GM10266 (cell line): ENCODE measurements at regions not wholly inside any gene's neighbourhood (a gene's known extent, or its start where the extent isn't known, plus 50 kb on each side); places are given as distances from the start of the nearest gene placed in this dataset.

ENCODE experiments used
- DNase-seq: peaks from one replicate; pipeline ENCODE4 v3.0.0; 2012; ENCODE audit errors: extremely low spot score
- TF ChIP-seq, protein P1 (sequence below): IDR thresholded peaks from 2 replicates; pipeline ENCODE4 v1.5.1; 2012; ENCODE audit warnings: mild to moderate bottlenecking, low read depth; ENCODE audit not compliant: control insufficient read depth, insufficient read depth; ENCODE audit errors: missing control alignments

DNA sequence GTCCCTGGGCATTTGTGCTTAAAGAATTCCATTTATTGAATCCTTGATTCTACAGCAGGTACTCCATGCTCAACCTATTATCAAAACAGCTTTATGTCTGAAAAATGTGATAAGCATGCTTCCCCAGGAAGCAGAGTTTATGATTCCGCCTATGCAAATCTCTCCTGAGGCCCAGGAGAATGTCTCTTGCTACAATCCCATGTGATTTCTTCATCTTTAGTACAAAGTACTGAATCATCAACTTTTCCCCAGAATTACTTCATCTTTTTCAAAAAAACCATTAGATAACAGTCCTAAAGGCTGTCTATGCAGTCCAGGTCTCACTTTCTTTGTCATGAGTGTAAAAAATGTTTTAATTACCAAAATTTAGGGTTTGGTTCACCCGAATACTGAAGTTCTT lies 130.2 kb upstream of the ADAMTSL1 start:
- DNase-seq: no peak
- TF ChIP-seq, protein P1, sequence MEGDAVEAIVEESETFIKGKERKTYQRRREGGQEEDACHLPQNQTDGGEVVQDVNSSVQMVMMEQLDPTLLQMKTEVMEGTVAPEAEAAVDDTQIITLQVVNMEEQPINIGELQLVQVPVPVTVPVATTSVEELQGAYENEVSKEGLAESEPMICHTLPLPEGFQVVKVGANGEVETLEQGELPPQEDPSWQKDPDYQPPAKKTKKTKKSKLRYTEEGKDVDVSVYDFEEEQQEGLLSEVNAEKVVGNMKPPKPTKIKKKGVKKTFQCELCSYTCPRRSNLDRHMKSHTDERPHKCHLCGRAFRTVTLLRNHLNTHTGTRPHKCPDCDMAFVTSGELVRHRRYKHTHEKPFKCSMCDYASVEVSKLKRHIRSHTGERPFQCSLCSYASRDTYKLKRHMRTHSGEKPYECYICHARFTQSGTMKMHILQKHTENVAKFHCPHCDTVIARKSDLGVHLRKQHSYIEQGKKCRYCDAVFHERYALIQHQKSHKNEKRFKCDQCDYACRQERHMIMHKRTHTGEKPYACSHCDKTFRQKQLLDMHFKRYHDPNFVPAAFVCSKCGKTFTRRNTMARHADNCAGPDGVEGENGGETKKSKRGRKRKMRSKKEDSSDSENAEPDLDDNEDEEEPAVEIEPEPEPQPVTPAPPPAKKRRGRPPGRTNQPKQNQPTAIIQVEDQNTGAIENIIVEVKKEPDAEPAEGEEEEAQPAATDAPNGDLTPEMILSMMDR: no peak

GRCh38 chr9:18346745-18347144 lies 127.2 kb upstream of the ADAMTSL1 start:
- no peak for DNase-seq

GRCh38 chr9:18347386-18348082 lies 126.4 kb upstream of the ADAMTSL1 start:
- TF ChIP-seq, protein P1: no peak
- DNase-seq: no peak

More at GRCh38 chr9:18346745-18347144, 127.2 kb upstream of the ADAMTSL1 start:
- TF ChIP-seq, protein P1: no peak

DNA sequence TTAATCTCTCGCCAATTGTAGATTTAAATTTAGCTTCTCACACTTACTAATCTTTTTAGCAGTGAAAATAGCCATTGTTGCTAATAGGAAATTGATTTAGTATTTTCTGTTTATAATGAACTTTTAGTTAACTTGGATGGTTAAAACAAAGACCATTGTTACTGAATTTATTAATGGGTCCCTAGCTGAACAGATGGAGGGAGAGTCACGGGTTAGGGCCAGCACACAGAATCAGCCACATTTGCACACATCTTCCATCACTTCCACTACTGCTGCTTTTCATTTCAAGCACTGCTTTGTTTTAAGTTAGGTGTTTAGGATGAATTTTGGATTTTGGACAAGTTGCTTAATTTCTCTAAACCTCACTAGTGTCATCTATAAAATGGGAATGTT lies 125.9 kb upstream of the ADAMTSL1 start:
- TF ChIP-seq, protein P1: no peak
- no peak for DNase-seq

GRCh38 chr9:18349530-18349929 lies 124.4 kb upstream of the ADAMTSL1 start:
- TF ChIP-seq, protein P1: no peak

DNA sequence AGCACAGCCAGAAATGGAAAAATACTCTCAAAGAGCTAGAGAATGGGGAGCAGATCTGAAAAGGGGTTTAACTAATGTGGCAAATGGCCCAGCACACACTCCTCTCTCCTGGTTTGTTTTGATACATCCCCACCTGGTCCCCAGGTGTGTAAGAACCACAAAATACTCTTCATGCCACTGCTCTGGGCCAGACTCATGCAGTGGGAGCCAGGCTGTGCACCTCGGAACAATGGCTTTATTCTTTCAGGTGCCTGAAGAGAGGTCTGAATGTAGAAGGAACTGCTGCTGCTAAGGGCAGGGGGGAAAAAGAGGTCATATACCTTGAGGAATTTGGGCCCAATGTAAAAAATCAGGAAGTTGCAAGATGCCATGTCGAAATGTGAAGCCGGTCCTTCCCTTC lies 123.9 kb upstream of the ADAMTSL1 start:
- TF ChIP-seq, protein P1: no peak
- no peak for DNase-seq

More at GRCh38 chr9:18349530-18349929, 124.4 kb upstream of the ADAMTSL1 start:
- DNase-seq: no peak

GRCh38 chr9:18350995-18351595 lies 122.9 kb upstream of the ADAMTSL1 start:
- TF ChIP-seq, protein P1: no peak
- DNase-seq: no peak
